KBM-7 (cell line): ENCODE measurements at regions not wholly inside any gene's neighbourhood (a gene's known extent, or its start where the extent isn't known, plus 50 kb on each side); places are given as distances from the start of the nearest gene placed in this dataset.

Source experiments
- DNase-seq: peaks from one replicate; pipeline ENCODE4 v3.0.0-alpha.2; 2015
- in situ Hi-C: fragments of 300-500 bp; cut with MboI; formaldehyde crosslinking; loops from 2 replicates; pipeline ENCODE4 v1.14.3; 2020; ENCODE audit warnings: low sequenced_read_pairs, low pct_unique_long_range_greater_than_20kb, mixed read lengths

DNA sequence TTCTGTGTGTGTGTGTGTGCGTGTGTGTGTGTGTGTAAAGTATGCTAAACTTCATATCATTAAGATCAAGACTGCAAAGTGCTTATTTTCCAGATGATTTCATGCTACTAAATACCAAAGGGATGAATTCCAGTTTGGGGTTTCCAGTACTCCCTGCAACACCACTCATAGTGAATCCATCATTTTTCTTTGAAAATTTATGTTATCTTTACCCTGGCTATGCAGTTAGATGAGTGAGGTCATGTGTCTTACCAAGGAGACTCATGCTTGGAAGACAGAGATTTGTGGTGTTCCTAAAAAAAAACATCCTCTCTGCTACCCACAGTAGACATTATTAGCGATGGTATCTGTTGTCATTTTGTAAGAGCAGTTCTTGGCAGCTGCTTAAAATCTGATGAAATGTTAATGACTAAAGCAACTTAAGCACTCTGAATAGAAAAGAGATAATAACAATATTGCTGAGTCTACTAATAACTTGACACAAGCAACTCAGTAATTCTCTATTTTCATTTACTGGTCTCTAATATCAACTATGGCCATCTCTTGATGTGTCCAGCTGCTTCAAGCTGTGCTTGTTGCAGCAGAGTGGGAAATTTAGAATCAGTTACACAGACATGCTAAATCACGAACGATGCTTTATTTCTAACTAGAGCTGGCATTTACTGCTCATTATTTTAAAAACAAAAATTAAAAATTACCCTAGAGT is 1953.0 kb upstream of the IGFBP7 start:
- DNase-seq, result no peak
- in situ Hi-C loops, result no loop called here

DNA sequence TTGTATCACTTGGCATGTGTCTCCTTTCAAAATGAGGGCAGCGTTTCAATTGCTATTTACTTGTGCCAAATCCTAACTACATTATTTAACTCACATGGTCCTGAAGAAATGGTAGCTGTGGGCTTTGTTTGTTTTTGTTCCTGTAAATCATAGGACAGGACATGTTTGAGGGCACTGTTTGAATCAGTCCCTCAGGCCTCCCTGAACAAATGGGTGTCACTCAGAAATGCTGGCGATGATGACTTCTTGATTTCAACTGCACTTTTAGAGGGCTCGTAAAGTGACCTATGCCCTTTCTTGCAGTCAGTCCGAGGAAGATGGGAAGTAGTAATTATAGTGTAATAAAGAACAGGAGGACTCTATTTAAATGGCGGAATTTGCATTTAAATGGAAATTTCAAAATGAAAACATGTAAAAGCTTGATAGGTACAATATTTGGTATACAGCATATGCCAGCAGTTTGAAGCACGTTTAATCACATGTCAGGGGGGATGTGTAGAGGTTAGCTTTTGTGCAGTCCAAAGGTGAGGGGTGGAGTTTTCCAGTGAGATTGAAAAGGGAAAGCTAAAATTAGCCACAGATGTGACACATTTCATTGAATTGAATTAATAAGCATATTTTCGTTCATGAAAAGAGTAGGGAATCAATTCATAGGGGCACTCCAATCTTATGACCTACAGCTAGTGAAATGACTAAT is 1958.7 kb upstream of the IGFBP7 start:
- DNase-seq, result no peak
- in situ Hi-C loops, result no loop called here

DNA sequence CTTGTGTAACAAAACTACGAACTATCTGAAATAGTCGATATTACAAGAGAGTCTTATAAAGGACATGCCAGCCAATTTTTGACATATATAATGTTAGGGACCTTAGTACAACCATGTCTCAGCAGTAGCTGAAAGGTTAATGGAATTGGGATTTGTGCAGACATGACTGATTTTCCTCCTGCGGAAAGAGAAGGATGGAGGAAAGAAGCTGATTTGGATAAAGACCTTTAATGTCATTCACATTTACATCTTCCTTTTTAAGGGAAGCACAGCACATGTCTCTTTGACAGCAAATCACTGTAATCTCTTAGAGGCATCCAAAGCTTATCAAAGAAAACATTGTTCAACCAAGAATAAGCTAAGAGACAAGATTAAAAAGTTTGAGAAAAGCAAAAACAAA is 1976.2 kb upstream of the IGFBP7 start:
- in situ Hi-C loops, result no loop called here
- DNase-seq, result no peak

DNA sequence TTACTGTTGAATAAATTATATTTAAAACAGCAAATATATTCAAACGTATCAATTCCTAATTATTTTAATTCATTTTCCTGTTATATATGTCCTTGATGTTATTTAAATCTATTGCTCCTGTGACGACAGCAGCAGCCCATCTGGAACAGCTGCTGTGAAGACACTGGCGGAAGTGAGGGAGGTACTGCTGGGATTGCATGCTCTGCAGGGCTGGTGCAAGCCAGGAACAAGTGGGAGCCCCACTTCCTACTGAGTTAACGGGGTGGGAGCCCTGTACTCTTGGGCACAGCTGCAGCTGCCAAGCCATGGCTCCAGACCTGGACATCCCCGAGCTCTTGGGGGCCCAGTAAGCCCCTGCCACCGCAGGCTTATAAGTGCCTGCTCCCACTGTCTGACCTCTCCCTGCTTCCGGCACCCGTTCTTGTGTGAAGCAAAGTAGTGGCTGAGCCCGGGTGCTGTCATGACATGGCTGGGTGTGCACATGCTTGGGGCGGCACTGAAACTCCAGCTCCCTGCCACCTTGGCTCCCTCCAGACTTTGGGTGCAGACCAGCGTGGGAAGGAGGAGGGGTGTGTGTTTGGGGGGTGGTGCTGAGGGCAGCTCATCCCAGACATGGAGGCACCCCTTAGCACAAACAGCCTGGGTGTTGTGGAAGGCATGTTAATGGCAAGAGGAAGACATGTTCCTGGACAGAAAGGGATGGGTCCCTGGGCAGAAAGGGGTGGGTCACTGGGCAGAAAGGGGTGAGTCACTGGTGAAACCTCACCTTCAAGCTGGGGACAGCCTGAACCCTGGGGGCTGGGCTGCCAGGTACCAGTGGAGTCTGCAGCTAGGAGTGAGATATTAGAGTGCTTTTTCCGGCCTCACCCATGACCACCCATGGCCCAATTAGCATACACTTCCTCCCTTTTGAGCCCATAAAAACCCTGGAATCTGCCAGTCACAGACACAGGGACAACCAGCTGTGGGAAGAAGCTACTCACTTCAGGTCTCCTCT is 1981.3 kb upstream of the IGFBP7 start:
- in situ Hi-C loops, result no loop called here
- no peak for DNase-seq

DNA sequence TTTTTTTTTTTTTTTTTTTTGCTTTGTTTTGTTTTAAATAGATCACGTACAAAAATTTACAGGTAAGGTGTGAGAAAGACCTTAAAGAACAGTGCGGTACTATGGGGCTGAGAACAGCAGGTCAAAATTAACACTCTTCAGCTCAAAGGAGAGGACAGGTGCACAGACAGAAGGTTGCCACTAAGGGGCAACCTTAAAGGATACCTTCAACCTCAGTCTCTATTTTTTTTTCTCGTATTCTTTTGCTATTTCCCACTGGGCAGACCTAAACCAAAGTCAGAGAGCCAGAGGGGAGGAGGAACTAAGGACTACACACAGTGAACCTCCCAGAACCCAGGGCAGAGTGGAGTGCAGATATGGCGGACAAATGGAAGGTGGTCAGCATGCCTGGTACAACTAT is 1984.3 kb upstream of the IGFBP7 start:
- DNase-seq, result no peak
- in situ Hi-C loops, result no loop called here

DNA sequence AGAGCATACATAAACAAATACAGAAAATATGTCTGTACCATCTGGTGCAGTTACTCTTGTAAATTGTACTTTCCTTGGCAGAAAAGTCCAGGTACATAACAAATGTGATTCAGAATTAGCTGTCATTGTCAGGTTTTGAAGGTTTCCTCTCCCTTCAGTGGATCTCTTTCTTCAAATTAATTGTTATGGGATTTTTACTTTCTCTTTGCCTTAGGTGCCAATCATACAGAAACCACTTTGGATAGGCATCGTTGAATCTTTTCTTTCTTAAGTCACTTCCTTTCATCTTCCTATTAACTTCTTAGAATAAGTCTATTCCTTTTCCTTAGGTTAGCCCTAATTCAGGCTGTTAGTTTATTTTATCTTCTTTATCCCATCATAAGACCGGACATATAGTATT is 1992.1 kb upstream of the IGFBP7 start:
- DNase-seq, result no peak

DNA sequence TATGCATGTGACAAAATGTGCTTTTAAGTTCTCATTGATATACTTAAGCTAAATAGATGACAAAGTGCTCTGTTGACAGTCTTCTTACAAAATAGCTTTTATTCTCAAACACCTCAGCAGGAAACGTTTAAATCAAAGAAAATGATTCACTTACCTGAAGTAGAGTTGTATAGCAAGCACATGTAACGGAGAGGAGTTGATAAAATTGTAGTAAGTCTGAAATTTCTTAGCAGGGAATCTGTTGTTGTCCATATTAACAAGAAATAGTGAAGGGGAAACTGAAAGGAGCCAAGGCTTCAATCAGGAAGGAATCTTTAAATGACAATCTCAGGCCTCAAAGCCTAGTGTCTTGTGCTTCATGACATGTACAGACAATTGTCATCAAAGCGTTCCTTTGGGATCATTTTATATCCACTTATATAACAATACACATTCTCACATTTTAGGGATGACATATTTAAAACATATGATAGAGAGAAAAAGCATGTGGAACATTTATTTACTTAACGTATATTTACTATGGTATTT is 2010.2 kb upstream of the IGFBP7 start:
- DNase-seq, result no peak
- in situ Hi-C loops, result no loop called here

More for the DNA sequence above, 1992.1 kb upstream of the IGFBP7 start:
- in situ Hi-C loops, result no loop called here

DNA sequence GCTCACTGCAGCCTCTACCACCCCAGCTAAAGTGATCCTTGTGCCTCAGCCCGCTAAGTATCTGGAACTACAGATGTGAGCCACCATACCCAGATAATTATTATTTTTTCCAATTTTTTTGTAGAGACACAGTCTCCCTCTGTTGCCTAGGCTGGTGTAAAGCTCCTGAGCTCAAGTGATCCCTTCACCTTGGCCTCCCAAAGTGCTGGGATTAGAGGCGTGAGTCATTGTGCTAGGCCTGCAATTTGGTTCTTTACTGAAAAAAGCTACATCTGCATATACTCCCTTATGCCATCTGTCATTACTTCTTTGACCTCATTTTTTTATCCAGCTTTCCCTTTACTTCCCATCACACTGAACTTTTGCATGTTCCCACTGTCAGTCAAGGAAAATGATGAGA is 2012.4 kb upstream of the IGFBP7 start:
- in situ Hi-C loops, result no loop called here
- DNase-seq, result no peak

DNA sequence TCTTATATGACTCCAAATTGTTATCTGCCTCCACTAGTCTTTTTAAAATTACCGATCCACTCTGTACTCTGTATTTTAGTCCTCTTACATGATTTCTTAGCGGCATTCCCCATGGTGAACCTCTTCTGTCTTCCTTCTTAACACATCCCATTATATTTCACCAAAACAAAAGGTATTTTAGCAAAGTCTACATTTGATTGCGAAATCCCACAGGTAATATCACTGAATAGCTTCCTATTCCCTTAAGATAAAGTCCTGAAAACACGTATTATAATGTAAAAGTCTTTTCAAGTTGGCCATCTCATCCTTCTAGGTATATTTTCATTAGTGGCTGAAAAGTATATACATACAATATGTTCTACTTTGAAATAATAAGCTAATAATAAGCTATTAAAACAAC is 2016.0 kb upstream of the IGFBP7 start:
- in situ Hi-C loops, result no loop called here
- no peak for DNase-seq

DNA sequence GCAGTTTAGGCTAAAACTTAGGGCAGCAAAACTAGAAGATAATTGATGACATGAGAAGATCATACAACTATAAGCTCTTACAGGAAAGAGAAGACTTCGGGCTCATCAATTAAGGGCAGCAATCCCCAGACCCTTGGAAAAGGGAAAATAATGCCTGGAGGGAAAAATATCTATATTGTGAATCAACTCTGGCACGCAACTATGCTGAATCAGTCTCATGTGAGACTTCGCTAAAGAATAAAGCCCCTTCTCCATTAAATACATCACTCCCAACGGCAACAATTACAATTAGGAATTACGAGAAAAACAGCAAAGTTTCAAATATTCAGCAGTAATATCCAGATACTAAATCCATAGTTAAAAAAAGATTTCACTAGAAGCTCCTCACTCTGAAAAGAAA is 2016.8 kb upstream of the IGFBP7 start:
- in situ Hi-C loops, result no loop called here
- DNase-seq, result no peak

DNA sequence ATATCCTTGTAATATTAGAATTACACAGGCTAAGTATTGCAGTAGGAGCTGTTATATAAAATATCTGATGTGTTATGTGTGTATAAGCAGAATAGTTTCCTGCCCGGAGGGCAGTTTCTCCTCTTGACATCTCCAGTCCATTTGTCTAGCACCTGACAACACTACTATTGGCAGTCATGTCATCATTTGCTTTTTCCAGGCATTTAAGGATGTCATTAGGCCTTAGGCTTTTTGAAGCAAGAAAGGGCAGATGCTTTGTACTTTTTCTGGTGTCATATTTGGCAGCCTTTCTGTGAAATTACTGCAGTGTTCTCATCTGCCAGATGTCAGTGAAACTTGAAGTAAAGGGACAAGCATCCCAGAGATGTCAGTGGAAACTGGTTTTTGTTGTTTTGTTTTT is 2017.6 kb upstream of the IGFBP7 start:
- DNase-seq, result no peak
- in situ Hi-C loops, result no loop called here

DNA sequence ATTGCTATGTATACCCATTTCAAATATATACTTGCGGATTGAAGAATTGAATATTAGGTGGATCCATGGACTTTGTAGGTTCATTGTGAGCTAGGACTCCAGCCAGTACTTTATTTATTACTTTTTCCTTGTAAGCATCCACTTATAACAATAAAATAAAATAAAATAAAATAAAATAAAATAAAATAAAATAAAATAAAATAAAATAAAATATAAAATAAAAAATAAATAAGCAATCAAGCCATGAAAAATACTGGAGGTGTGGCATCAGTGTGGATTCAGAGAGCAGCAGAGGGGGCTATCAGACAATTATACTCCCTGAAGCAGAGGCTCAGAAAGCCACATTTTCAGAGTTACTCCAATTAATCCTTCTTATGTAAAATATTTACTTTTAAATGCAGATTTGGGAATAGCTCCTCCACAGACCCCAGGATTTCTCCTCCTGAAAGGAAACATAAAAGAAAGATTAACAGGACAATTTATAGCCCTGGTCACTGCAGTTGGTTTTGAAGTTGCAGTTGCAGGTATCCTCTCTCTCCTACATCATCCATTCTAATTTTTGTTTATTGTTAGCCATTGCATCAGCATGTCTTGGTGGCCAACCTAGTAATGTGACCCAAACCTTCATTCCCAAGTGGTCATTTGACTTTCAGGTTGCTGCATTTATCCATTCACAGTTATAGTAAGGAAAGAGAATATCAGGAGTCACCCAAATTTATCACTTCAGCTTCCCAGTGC is 2025.2 kb upstream of the IGFBP7 start:
- DNase-seq, result no peak
- in situ Hi-C loops, result no loop called here

DNA sequence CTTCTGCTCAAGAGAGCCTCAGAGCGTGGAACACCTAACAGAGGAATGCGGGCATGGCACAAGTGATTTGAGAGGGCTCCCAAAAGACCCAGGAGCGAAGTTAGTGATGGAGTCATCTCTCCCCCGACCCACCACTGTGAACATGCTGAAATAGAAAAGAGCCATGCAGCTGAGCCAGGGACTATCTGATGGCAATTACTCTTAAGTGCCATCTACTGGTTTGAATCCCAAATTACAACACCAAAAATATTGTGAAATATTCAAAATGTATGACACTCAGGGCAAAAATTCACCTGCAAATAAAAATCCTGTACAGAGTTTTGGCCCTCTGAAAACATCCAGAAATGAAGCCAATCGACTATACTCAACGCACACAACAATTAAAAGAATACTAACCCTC is 2038.9 kb upstream of the ADGRL3 start:
- in situ Hi-C loops, result no loop called here
- DNase-seq, result peak; percentile 39

DNA sequence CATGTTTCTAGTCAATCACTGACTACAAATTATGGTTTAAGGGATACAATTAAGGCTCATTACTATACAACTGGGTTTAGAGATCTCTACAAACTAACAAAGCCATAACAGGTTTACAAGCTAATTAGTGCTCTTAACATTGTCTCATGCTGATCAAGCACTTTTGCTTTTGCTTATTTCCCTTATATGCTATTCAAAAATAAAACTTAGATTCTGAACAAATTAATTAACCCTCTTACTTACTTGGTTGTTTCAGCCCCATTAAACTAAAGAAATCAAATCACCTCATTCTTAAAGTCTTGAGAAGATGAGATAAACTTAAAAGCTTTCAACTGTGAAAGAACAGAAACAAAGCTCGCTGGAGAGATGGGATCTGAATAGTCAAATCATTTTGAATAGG is 2024.5 kb upstream of the ADGRL3 start:
- in situ Hi-C loops, result no loop called here
- no peak for DNase-seq

DNA sequence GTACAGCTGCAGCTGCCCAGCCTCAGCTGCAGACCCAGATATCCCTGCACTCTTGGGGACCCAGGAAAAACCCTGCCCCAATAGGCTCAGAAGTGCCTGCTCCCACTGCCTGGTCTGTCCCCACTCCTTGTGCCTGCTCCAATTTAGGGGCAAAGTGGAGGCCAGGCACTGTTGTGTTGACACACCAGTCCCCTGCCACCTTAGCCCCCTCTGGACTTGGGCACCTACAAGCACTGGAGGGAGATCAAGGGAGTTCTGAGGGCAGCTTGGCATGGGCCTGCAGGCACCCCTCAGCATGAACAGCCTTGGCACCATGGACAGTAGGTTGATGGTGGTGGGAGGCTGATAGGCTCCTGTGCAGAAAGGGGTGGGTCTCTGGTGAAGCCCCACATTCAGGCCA is 2020.8 kb upstream of the ADGRL3 start:
- in situ Hi-C loops, result no loop called here
- no peak for DNase-seq

DNA sequence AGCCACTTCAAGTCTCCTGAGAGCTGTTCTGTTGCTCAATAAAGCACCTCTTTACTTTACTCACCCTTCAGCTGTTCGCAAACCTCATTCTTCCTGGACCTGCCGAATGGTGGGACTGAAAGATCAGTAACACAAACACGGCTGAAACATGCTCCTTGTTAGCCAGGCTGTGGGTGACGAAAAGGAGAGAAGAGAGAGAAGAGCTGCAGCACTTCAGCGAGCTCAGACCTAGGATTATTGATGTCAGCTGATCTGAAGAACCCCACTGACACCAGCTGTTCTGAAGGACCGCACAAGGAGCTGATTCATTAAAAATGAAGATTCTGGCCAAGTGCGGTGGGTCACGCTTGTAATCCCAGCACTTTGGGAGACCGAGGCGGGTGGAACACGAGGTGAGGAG is 2020.0 kb upstream of the ADGRL3 start:
- DNase-seq, result no peak
- in situ Hi-C loops, result no loop called here

DNA sequence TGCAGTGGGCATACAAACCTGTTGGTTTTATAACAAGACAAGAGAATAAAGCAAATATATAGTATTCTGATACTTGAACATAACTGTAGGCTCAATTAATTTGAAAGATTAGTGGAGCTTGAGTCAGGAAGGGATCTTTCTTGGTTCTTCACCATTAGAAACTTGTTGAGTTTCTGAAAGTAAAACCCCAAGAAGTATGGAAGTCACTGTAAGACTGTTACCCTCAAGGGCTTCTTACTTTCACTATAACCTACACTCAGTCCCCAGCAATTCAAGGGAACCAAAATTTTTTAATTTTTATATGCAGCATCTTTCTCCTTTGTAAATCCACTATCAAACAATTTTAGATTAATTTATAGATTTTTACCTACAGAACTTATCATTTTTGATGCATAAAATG is 2019.2 kb upstream of the ADGRL3 start:
- in situ Hi-C loops, result no loop called here
- DNase-seq, result no peak

DNA sequence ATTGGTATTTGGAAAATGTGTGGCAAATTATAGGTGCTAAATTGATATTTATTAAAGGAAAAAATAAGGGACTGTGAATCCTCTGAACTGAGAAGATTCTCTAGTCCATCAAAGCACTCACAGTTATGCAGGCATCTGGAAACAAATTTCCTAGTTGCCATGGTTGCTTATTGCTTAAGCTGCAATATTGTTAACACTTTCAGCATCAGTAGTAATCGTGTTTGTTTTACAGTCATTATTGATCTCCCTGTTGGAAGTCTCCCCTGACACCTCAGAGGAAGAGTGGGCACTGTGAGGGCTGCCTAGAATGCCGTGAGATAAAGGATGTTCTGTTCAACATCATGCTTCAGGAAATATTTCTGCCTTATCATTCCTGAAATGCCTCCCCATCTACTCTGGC is 2004.3 kb upstream of the ADGRL3 start:
- no peak for DNase-seq
- in situ Hi-C loops, result no loop called here

DNA sequence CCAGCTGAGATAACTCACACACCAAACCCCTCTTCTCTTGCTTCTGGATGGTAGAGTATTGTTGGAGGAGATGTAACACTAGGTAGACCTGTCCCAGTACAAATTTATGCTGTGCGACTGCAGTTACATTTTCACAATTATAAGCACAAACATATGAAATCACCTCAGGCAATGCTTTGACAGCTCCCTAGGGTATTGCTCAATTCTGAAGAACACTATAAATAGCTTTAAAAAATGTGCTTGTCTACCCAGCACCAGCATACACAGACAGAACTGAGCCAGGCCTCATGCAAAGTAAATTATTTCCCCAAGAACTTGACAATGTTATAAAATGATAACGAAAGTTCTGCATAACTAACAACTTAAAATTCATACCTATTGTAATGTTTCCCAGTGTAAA is 1999.1 kb upstream of the ADGRL3 start:
- peak; percentile 8 for DNase-seq

More for the DNA sequence above, 1999.1 kb upstream of the ADGRL3 start:
- in situ Hi-C loops, result no loop called here
